ENCODE measurements at regions not wholly inside any gene's neighbourhood (a gene's known extent, or its start where the extent isn't known, plus 50 kb on each side); places are given as distances from the start of the nearest gene placed in this dataset.
"Not testable (repeated sequence)": the region's sequence is repeated elsewhere in the genome, so short reads cannot be mapped to it uniquely, and the experiment has no call there.

- intact Hi-C loops (cut with DNase I): no loop called here
- DNase-seq: no peak
These were observed 317.6 kb upstream of the PIK3R1 start for GRCh38 chr5:67897980-67898379.

GRCh38 chr5:67897431-67897830, 318.1 kb upstream of the PIK3R1 start:
- intact Hi-C loops (cut with DNase I): no loop called here
- DNase-seq: no peak

DNA sequence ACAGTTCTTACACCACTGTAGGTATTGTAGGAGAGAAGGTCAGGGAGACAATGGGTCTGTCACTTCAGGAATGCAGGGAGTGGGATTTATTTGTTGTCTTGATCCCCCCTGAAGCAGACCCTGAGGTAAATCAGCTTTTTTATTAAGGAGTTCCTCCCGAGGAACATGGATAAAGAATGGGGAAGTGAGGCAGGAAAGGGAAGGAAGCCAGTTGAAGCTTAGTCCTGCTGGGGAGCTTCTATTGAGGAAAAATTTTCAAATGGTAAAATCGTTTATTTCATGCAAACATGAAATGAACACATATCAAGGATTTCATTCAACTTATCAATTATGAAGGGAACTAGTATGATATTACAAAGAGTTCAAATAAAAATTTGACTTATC, 318.6 kb upstream of the PIK3R1 start:
- intact Hi-C loops (cut with DNase I): no loop called here
- no peak for DNase-seq

- DNase-seq: no peak
- intact Hi-C loops (cut with DNase I): no loop called here
These were observed 319.1 kb upstream of the PIK3R1 start for GRCh38 chr5:67896311-67896929.

GRCh38 chr5:67889870-67890269, 325.7 kb upstream of the PIK3R1 start:
- not testable (repeated sequence) for DNase-seq

DNA sequence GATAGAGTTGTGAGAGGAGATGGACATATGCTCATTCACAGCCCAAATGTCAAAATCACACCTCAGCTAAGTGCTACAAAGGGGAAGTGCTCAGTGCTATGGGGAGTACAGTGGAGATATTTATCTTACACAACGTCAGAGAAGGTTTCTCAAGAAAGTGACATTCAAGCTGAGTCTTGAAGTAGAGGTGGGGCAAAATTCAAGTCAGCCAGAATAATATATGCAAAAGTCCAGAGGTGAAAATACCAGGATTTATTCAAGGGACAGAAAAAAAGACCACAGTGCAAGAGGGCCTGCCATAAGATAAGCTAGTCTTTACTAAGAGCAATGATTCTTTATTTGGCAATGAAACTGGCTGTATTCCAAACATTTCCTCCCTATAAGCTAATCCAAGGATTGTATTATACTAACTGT, 327.8 kb upstream of the PIK3R1 start:
- no peak for DNase-seq
- intact Hi-C loops (cut with DNase I): no loop called here

More at GRCh38 chr5:67889870-67890269, 325.7 kb upstream of the PIK3R1 start:
- intact Hi-C loops (cut with DNase I): not testable (repeated sequence)

GRCh38 chr5:67886761-67887160, 328.8 kb upstream of the PIK3R1 start:
- intact Hi-C loops (cut with DNase I): no loop called here
- no peak for DNase-seq

DNA sequence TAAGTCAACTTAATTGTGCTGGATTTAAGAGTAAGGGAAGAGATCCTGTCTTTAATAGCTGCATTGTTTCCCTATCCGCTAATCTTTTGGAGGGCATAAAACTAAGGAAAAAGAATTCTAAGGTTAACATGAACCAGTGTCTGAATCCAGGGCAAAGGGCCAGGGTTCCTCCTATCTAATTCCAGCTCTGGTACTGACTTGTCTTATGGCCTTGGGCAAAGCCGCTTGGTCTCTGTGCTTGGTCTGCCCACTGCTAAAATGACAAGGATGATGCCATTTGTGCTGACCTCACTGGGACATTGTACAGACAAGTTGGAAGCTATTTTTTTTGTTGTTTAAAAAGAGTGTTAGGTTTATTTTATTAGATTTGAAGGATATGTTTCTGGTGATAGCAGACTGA, 334.7 kb upstream of the PIK3R1 start:
- intact Hi-C loops (cut with DNase I): no loop called here
- DNase-seq: no peak

DNA sequence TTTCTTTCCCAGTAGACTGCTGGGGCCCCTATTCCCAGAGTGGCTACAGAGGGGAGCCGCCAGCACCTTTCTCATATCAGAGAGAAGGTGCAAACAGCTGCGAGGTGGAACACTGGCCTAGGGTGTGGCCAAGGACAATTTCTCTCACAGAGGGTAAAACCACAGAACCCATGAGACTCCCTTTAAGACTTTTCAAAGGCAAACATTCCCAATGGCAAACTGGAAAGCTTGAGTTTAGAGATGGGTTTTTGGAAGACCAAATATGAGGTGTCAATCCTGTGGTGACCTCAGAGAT, 335.1 kb upstream of the PIK3R1 start:
- no peak for DNase-seq

DNA sequence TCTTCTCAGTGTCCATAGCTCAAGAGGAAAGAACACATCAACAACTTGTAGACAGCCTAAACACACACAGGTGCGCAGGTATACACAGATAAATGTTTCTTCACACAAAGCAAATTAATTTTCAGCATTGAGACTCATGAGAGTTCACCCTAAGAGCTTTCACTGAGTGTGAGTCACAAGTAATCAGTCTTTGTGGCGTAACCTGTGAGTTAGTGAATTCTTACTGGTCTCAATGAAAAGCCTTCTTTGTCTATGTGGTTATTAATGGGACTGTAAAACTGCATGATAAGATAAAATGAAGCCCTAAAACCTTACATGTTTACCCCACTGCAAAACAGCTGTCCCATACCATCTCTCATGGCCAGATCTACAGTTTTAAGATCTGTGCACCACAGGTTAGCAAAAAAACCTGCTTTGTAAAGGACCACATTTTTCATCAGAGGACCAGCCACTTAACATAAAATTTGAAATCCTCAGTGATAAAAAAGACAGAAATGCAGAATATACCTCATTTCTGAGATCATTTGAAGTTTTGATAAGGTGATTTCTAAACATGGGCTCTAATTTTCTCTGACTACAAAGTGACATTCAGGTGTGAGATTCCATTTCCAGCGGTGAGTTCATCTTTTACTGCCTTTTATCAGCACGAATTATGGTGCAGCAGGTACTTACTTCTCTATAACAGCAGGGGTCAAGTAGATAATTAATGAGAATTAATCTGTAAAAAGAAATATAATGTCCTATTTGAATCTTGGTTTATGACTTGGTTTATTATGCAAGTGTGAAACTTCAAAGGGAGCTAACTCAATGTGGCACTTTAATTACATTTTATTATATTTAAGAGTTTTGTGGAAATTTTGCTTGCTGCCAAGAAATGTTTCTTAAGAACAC, 335.7 kb upstream of the PIK3R1 start:
- no peak for DNase-seq
- intact Hi-C loops (cut with DNase I): no loop called here

More for the DNA sequence above, 335.1 kb upstream of the PIK3R1 start:
- intact Hi-C loops (cut with DNase I): no loop called here

DNA sequence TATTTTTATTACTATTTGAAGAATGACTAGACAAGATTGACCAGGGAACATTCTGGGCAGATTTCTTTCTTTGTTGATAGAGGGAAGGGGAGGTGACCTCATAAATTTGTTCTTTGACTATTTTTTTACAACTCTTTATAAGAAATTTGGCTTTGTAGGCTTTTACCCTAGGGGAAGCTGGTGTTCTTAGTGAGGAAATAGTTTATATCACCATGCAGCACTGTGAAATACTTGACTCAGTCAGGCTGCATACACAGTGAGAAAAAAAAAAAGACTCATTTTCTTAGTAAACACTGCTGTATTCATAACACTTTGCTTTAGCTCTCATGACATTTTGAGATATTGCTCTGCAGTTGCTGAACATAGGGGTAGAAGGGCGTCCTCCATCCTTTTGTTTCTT, 336.6 kb upstream of the PIK3R1 start:
- no peak for DNase-seq
- intact Hi-C loops (cut with DNase I): no loop called here

- intact Hi-C loops (cut with DNase I): no loop called here
These were observed 339.2 kb upstream of the PIK3R1 start for GRCh38 chr5:67876371-67876770.

GRCh38 chr5:67875601-67876000, 340.0 kb upstream of the PIK3R1 start:
- intact Hi-C loops (cut with DNase I): no loop called here

More at GRCh38 chr5:67876371-67876770, 339.2 kb upstream of the PIK3R1 start:
- DNase-seq: no peak

GRCh38 chr5:67873935-67874334, 341.6 kb upstream of the PIK3R1 start:
- no peak for DNase-seq
- intact Hi-C loops (cut with DNase I): no loop called here

More at GRCh38 chr5:67875601-67876000, 340.0 kb upstream of the PIK3R1 start:
- no peak for DNase-seq

DNA sequence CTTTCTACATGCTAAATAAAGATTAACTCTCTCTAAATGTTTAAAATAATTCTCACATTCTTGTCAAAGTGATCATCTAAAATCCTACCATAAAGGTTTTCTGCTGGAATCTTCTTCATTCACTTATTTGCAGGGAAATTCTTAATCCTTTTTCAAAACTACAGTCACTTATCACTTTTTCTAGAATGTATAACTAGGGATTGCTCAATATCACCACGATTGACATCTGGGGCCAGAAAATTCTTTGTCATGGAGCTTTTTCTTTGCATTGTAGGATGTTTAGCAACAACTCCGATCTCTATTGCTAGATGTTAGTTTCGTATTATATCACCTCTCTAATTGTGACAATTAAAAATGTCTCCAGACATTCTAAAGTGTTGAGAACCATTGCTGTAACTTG, 344.9 kb upstream of the PIK3R1 start:
- DNase-seq: no peak
- intact Hi-C loops (cut with DNase I): no loop called here

GRCh38 chr5:67864335-67864734, 351.2 kb upstream of the PIK3R1 start:
- DNase-seq; intact Hi-C loops (cut with DNase I): not testable (repeated sequence)

- intact Hi-C loops (cut with DNase I): no loop called here
- DNase-seq: no peak
These were observed 357.0 kb upstream of the PIK3R1 start for GRCh38 chr5:67858471-67859031.

DNA sequence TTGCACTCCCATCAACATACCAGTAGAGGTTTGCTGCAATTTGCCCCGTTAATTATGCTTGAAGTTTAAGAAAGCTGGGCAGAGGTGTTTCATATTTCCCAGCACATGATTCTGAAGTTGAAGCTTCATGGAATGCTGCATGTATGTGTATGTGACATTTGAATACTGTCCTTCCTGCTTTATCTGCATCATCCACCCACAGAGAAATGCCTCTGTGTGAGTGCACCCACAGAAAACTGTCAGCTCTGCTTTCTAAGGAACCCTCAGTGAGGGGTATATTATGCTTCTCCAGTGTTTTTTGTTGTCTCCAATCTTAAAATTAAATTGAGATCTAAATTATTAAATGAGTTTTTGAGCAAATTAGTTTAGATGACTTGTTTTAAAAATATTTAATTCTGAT, 358.1 kb upstream of the PIK3R1 start:
- DNase-seq: no peak
- intact Hi-C loops (cut with DNase I): no loop called here

DNA sequence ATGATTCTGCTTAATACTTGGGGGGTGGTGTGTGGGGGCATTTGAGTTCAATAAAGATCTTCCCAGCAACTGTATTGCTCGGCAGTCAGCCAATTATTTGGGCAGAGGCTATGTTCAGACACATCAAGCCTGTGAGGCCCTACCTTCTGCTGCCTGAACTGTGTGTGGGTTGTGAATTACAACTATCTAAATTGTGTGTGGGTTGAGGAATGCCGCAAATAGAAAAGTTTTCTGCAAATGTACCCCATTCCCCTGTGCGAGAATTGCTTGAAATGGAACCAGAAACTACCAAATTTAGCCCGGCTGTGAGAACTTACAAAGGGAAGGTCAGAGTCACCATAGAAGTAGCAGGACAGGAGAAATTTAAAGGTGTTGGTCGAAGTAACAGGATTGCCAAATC, 360.0 kb upstream of the PIK3R1 start:
- intact Hi-C loops (cut with DNase I): no loop called here
- DNase-seq: no peak

- DNase-seq; intact Hi-C loops (cut with DNase I): not testable (repeated sequence)
These were observed 364.6 kb upstream of the PIK3R1 start for GRCh38 chr5:67850906-67851305.

DNA sequence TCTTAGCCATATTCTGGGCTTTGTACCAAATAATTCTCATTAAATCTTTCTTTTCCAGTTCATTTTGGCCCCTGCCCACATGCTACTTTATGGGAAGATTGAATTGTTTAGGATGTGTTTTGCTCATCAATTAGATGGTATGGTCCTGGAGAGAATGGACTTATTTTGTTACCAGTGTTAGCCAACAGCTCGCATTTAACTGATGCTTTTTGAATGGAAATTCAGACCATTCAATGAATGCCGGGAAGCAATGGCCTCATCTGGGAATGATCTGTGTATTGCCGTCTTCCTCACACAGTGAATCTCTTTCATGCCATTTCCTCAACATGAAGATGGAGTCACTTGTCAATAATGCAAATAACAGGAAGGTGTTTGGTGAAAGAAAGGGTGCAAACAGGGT, 370.6 kb upstream of the PIK3R1 start:
- intact Hi-C loops (cut with DNase I): no loop called here
- no peak for DNase-seq

GRCh38 chr5:67842806-67843205, 372.8 kb upstream of the PIK3R1 start:
- intact Hi-C loops (cut with DNase I): no loop called here
- no peak for DNase-seq

Data from posterior cingulate gyrus (tissue), 11 donors.